Endothelial cell of umbilical vein (primary cell): ENCODE measurements at regions not wholly inside any gene's neighbourhood (a gene's known extent, or its start where the extent isn't known, plus 50 kb on each side); places are given as distances from the start of the nearest gene placed in this dataset.

Experiments used
- CTCF ChIP-seq, 2 donors: IDR thresholded peaks; 1 replicate in 1 of 2; 2 replicates in 1 of 2; pipeline ENCODE4 v1.5.1; 2011; ENCODE audit warnings: low read length in 2 of 2, mild to moderate bottlenecking in 2 of 2, moderate library complexity in 2 of 2, control low read depth in 1 of 2, inconsistent platforms in 1 of 2, low read depth in 1 of 2; ENCODE audit not compliant: insufficient read depth in 1 of 2; ENCODE audit errors: extremely low read depth in 1 of 2
- MYC ChIP-seq: IDR thresholded peaks from one replicate; pipeline ENCODE4 v1.6.1; 2011; ENCODE audit warnings: mild to moderate bottlenecking, low read depth, low read length

- TF ChIP-seq CTCF (IDR thresholded peaks at IDR 0.05; ENCODE audit: extremely low read depth in 1 of 2, insufficient read depth in 1 of 2, low read depth in 1 of 2, low read length in 2 of 2) (no peak), MYC (no peak)
These were observed 265.8 kb downstream of the PCDH18 start for GRCh38 chr4:137266511-137266910.
